ENCODE measurements at regions not wholly inside any gene's neighbourhood (a gene's known extent, or its start where the extent isn't known, plus 50 kb on each side); places are given as distances from the start of the nearest gene placed in this dataset.

GRCh38 chr2:67258122-67258521 is 139.0 kb upstream of the ETAA1 start:
- DNase-seq (ENCODE audit: low spot score), result no peak
- H3K4me1 Mint-ChIP-seq (ENCODE audit: unreplicated experiment), result no peaks in the 10 kb centered on the region
- H3K36me3 Mint-ChIP-seq (ENCODE audit: low read depth, unreplicated experiment), result no peaks in the 10 kb centered on the region
- no peak overlapping the region for H3K4me3 Mint-ChIP-seq (ENCODE audit: unreplicated experiment)
- TF ChIP-seq CTCF (IDR thresholded peaks at IDR 0.05; ENCODE audit: unreplicated experiment), result no peak
- H3K27me3 Mint-ChIP-seq (ENCODE audit: unreplicated experiment), result peaks cover 2% of the 10 kb centered on the region
- H3K9me3 Mint-ChIP-seq (ENCODE audit: unreplicated experiment), result no peaks in the 10 kb centered on the region
- H3K27ac Mint-ChIP-seq (ENCODE audit: unreplicated experiment), result no peak overlapping the region

GRCh38 chr2:67258831-67259230 is 138.3 kb upstream of the ETAA1 start:
- no peak for DNase-seq (ENCODE audit: low spot score)
- Mint-ChIP-seq H3K36me3 (ENCODE audit: low read depth, unreplicated experiment) (no peaks in the 10 kb centered on the region), H3K4me3 (ENCODE audit: unreplicated experiment) (no peak overlapping the region), H3K9me3 (ENCODE audit: unreplicated experiment) (no peaks in the 10 kb centered on the region), H3K4me1 (ENCODE audit: unreplicated experiment) (no peaks in the 10 kb centered on the region), H3K27me3 (ENCODE audit: unreplicated experiment) (peaks cover 2% of the 10 kb centered on the region), H3K27ac (ENCODE audit: unreplicated experiment) (no peak overlapping the region)
- no peak for TF ChIP-seq CTCF (IDR thresholded peaks at IDR 0.05; ENCODE audit: unreplicated experiment)

DNA sequence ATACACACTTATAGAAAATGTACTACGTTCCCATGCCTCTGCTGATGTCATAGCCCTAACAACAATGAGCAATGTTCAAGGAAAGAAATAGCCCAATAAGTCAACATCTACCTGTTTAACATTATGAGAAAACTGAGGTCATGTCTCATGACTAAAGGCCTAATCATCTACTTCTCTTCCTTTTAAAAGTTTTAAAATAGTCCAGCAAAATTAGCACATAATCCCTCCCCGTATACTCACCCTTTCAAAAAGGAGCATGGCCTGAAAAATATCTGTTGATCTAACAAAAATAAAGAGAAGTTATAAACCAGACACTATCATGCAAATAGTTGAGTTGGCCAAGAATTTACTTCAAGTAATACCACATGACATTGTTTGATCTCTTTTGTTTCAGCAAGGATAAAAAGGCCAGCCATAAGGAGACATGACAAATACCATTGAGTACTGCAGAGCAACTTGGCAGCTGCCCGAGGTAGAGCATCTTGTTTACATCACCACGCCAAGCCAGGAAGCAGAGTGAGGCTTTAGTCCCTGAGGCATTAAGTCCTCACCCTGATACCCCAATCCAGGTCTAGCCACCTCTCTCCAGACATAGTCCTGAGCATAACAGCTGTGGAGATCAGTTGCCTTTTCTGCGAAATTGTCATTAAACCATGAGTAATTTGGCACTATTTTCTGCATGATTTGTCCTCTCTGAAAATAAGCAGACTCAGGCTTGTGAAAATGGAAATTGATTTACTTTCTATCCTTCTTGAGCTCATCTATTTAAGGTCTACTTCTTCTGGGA is 137.4 kb upstream of the ETAA1 start:
- H3K4me1 Mint-ChIP-seq (ENCODE audit: unreplicated experiment), result no peaks in the 10 kb centered on the region
- no peak overlapping the region for H3K4me3 Mint-ChIP-seq (ENCODE audit: unreplicated experiment)
- DNase-seq (ENCODE audit: low spot score), result no peak
- H3K9me3 Mint-ChIP-seq (ENCODE audit: unreplicated experiment), result no peaks in the 10 kb centered on the region
- H3K27me3 Mint-ChIP-seq (ENCODE audit: unreplicated experiment), result no peaks in the 10 kb centered on the region
- TF ChIP-seq CTCF (IDR thresholded peaks at IDR 0.05; ENCODE audit: unreplicated experiment), result no peak
- H3K36me3 Mint-ChIP-seq (ENCODE audit: low read depth, unreplicated experiment), result no peaks in the 10 kb centered on the region
- H3K27ac Mint-ChIP-seq (ENCODE audit: unreplicated experiment), result no peak overlapping the region

DNA sequence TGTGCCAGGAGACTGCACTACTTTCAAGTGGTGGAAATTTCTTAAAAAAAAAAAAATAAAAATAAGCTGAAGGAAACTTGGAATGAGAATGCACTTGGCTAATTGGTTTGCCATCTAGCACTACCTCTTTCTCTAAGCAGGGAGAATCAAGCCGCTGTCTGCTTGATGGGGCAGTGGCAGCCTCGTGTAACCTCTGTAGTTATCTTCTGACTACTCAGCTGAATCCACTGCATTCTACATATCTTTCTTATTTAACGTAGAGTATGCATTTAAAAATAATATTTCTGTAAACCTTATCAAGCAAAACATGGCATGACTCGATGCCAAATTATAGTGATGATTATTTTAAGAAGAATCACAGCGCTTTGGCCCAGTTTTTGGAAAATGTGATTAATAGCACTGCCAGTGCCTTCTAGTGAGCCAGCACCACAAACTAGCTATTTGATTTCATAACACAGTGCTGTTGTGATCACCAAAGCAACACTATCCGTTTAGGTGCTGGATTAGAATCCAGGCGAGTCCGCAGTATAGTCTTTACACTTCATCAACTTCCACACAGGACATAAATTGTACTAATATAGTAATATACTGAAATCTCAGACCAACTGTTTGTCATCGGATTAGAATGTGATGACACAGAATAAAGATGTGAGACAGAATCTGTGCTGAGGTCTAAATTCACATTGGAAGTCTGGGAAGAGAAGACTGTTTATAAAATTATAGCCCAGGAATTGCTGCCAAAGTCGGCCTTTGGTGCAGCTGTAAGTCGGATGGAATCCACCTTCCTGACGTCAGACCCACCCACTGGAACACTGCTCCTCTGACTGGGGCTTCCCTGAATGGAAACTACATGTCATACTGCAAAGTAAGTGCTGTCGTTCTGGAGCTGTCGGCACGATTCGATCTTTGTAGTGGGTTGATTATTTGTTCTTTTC is 136.5 kb upstream of the ETAA1 start:
- Mint-ChIP-seq H3K27ac (ENCODE audit: unreplicated experiment) (no peak overlapping the region), H3K4me3 (ENCODE audit: unreplicated experiment) (no peak overlapping the region), H3K27me3 (ENCODE audit: unreplicated experiment) (no peaks in the 10 kb centered on the region), H3K9me3 (ENCODE audit: unreplicated experiment) (no peaks in the 10 kb centered on the region), H3K4me1 (ENCODE audit: unreplicated experiment) (no peaks in the 10 kb centered on the region), H3K36me3 (ENCODE audit: low read depth, unreplicated experiment) (no peaks in the 10 kb centered on the region)
- no peak for TF ChIP-seq CTCF (IDR thresholded peaks at IDR 0.05; ENCODE audit: unreplicated experiment)
- DNase-seq (ENCODE audit: low spot score), result no peak

DNA sequence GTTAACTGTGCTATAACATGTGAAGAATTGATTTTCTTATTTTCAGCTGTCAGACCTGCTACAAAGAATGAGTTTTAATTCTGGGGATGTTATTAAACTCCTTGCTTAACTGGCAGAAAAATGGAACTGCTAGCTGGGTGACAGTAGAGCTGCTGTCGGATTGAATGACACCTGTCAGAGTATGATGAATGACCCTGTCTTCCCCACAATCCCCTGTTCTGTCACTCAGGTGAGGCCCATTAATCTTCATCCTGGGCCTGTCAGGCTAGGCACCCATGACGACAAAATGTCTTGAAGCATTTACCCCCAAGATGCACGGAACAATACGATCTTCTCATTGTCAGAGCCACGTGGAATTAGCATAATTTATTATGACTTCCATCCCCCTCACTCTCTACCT is 129.9 kb upstream of the ETAA1 start:
- no peak for DNase-seq (ENCODE audit: low spot score)
- Mint-ChIP-seq H3K4me3 (ENCODE audit: unreplicated experiment) (no peak overlapping the region), H3K36me3 (ENCODE audit: low read depth, unreplicated experiment) (no peaks in the 10 kb centered on the region), H3K4me1 (ENCODE audit: unreplicated experiment) (peaks cover 5% of the 10 kb centered on the region), H3K27ac (ENCODE audit: unreplicated experiment) (no peak overlapping the region), H3K27me3 (ENCODE audit: unreplicated experiment) (no peaks in the 10 kb centered on the region), H3K9me3 (ENCODE audit: unreplicated experiment) (no peaks in the 10 kb centered on the region)
- TF ChIP-seq CTCF (IDR thresholded peaks at IDR 0.05; ENCODE audit: unreplicated experiment), result no peak

All from endothelial cell (in vitro differentiated cells).